C1 segment of cervical spinal cord (tissue), 14 donors: ENCODE measurements at regions not wholly inside any gene's neighbourhood (a gene's known extent, or its start where the extent isn't known, plus 50 kb on each side); places are given as distances from the start of the nearest gene placed in this dataset.
"Not testable (repeated sequence)": the region's sequence is repeated elsewhere in the genome, so short reads cannot be mapped to it uniquely, and the experiment has no call there.

Experiments used
- DNase-seq, 14 donors: peaks; one replicate each; lab custom pipeline; 2025; lab: John Stamatoyannopoulos, UW

DNA sequence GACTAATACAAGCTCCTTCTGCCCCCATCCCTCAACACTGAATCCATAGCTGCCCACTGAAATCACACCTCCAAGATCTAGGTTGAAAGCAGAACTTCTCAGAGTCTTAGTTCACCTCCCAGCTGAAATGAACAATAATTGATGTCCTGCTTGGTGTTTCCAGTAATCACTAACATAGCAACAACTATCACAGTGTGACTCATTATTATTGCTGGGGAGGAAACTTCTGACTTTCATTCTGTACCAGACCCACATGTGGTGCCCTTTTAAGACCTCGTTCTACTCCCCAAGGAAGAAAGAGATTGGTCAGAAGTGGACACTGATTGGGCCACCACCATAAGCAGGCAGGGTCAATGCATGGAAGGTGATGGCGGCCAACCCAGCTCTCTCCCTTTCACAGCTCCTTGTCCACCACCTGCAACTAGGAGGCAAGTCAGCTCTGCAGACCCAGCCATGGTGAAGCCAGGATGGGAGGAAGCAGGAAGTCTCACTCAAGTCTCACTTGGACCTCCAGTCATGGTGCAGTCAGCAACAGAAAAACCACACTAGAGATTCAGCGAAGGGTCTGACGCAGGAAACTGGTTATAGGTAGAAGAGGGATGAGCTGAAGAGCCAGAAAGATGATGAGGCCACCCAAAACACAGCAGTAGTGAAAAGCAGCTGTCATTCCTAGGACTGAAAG is 720.2 kb downstream of the PTPRU start:
- DNase-seq: no peak

DNA sequence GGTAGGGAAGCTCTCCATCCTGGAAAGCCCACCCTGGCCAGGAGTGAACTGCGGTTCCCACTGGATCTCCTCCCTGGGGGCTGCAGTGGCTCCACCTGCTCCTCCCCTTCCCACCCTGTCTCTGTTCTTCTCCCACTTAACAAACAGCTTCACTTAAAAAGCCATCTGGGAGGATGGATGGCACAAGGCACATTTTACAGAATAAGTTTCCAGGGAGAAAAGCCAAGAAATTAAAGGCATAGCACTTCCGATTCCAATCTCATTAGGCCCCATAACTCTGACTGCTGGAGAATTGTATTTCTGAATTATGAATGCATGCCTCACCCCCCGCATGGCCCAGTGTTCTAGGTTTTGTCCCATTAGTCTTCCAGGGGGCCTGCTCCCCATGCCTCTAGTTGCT is 718.3 kb downstream of the PTPRU start:
- no peak for DNase-seq

- DNase-seq: no peak
Observed at GRCh38 chr1:29953961-29954360, 717.6 kb downstream of the PTPRU start.

- DNase-seq: no peak
Observed at GRCh38 chr1:29949676-29950075, 713.4 kb downstream of the PTPRU start.

- no peak for DNase-seq
Observed at GRCh38 chr1:29948581-29948980, 712.3 kb downstream of the PTPRU start.

GRCh38 chr1:29946057-29946456 is 709.7 kb downstream of the PTPRU start:
- no peak for DNase-seq

DNA sequence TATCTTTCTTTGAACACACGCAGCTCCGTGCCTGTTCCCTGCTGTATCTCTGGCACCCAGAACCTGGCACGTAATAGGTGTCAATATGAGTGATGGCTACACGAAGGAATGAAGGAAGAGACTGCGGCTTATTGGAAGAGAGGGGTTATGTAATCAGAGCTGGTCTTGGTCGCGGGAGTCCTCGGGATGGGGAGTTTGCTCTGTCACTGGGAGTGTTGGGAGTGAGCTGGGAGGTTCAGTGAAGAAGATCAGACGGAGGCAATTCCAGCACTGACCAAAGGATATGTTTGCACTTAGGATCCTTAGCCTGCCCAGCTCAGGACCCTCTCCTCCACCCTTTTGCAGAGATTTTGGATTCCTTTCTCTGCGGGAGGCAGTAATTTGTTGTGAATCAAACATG is 709.1 kb downstream of the PTPRU start:
- DNase-seq: no peak

DNA sequence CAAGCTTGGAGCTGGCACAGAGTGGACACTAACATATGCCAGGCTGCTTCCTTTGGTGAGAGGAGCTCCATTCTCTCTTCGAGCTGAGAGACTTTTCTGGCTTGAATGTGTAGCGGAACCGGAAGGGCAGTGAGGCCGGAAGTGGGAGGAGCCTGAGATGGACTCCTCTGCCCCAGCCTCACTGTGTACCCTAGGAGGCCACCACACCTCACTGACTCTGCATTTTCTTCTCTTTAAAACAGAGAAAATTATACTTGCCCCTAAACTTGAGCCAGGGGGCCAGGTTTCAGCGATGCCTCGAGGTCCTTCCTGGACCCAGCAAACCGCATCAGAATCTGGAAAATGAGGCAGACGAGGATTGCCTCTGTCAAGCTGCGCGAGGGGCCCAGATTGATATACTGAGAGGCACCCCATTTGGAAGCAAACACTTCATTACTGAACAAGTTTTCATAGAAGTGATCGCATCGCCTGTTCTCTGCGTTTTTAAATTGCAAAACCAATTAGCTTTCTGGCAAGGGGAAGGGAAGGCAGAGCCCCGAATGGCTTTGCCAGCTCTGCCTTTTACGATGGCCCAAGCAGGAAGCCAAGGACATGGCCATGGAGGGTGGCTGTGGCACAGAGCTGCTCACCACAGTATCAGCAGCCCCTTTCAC is 708.1 kb downstream of the PTPRU start:
- DNase-seq: peak in 1 of 14 donors; percentile 2

GRCh38 chr1:29943034-29943433 is 706.7 kb downstream of the PTPRU start:
- no peak for DNase-seq

DNA sequence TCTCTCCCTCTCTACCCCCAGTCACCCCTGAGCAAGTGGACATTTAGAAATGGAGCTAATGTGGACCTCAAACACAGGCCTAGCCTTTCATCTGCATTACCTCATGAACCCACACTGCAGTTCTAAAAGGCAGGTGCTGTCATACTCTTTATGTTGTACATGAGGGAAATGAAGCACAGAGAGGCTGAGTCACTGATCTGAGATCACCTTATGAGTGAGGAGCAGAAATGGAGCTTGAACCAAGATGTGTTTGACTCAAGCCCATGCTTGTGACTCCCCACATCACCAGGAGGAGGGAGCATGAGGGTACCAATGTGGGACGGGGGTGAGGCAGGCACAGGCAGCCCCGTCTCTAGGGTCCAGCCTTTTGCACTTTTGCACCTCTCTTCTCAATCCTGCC is 702.8 kb downstream of the PTPRU start:
- no peak for DNase-seq

- no peak for DNase-seq
Observed at GRCh38 chr1:29937356-29937755, 701.0 kb downstream of the PTPRU start.

DNA sequence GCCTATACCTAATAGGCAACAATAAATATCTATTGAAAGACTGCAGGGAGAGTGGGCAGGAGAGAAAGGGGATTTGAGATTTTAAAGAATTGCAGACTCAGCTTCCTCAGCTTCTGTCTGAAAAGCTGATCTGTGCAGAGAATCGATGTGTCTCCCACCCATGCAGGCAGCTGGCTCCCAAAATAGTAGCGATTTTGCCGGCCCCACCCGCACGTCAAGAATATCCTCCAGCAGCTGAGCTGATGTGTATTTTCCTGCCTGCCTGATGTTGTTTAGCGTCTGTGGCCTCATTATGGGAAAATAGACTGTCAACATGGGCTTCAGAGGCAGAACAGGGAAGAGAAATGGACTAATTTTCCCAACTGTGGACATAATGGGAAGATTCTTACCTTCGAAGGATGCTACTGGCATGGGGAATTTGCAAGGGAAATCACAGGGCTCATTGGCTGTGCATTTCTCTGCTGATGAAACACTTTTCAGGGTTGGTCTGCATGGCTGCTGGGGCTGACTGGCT is 699.8 kb downstream of the PTPRU start:
- no peak for DNase-seq

GRCh38 chr1:29934255-29934772 is 698.0 kb downstream of the PTPRU start:
- no peak for DNase-seq

GRCh38 chr1:29933067-29933466 is 696.7 kb downstream of the PTPRU start:
- DNase-seq: no peak

GRCh38 chr1:29932626-29933025 is 696.3 kb downstream of the PTPRU start:
- no peak for DNase-seq

- no peak for DNase-seq
Observed at GRCh38 chr1:29931477-29932175, 695.3 kb downstream of the PTPRU start.

DNA sequence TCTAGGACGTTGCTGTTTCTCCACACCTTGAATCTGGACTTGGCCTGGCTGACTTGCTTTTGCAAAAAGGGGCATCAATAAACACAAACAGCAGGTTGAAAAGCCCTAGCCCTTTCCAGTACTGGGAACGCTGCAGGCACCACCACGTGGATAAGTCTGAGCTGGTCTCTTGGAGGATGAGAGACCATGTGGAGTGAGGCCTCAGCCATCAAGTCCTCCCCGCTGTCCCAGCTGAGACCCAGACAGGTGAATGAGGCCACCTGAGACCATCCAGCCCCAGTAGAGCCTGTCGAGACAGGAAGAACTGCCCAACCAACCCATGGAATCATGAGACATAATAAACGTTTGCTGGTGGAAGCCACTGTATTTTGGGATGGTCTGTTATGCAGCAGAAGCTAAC is 688.7 kb downstream of the PTPRU start:
- DNase-seq: no peak

DNA sequence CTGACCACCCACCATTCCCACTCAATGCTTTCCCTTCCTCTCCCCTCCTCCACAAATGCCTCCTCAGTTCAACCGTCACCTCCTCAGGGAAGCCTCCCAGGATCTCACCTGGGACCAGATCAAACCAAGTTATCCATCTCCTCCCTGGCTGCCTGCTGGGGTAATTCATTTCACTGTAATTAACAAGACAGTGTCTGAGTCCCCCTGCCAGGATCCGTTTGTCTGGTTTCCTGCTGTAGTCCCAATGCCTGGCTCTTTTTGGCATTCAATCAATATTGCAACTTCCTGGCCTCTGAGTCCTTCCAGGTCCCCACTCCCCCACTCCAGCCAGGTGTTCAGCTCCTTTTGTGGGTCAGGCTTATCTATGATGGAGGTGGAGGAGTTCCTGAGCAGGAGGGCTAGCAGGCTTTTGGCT is 687.7 kb downstream of the PTPRU start:
- no peak for DNase-seq

GRCh38 chr1:29921741-29922140 is 685.4 kb downstream of the PTPRU start:
- DNase-seq: peak in 4 of 14 donors; percentile 8 to 29 (median 16)

GRCh38 chr1:29920784-29921183 is 684.5 kb downstream of the PTPRU start:
- DNase-seq: no peak

DNA sequence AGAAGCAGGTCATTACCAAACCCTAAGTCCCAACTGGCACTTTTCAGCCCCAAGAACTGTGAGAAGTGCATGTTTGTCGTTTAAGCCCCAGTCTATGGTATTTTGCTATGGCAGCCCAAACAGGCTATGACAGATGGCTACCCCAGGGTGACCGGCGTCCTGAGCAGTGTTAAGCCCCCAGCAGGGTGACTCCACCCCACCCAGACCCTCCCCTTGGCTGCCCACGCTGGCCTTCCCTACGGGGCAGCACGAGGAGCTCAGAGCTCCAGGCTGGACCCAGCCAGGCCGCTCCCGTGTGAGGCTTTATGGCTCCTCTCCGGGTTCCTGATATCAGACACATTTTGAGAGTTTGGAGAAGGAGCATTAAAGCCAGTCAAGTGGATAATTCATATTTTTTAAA is 684.0 kb downstream of the PTPRU start:
- no peak for DNase-seq

DNA sequence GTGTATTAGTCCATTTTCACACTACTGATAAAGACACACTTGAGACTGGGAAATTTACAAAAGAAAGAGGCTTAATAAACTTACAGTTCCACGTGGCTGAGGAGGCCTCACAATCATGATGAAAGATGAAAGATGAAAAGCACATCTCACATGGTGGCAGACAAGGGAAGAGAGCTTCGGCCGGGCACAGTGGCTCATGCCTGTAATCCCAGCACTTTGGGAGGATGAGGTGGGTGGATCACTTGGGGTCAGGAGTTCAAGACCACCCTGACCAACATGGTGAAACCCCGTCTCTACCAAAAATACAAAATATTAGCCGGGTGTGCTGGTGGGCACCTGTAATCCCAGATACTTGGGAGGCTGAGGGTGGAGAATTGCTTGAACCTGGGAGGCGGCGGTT is 682.7 kb downstream of the PTPRU start:
- not testable (repeated sequence) for DNase-seq
